ENCODE measurements at regions not wholly inside any gene's neighbourhood (a gene's known extent, or its start where the extent isn't known, plus 50 kb on each side); places are given as distances from the start of the nearest gene placed in this dataset.

DNA sequence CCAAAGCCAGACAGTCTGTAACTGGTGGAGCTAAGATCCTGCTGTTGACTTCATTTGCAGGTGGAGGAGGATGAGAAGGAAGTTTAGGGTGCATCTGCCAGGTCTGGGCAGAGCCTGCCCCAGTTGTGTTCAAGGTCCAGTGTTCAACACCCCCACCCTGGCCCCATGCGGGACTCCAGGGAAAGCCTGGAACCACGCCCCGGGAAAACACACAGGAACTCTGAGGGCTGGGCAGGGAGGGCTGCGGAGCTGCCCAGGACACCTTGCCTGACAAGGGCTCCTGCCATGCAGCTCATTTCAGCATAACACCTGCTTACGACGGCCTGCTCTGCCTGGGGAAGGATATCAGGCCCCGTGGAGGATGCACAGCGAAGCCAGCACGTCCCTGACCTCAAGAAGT is 286.3 kb downstream of the XXYLT1 start:
- DNase-seq, result no peak
- H3K27ac ChIP-seq (ENCODE audit: low read depth in 2 of 2, low read length in 1 of 2), result no peak overlapping the region
- ChIA-PET POLR2A (interaction anchor here (0.6 kb wide), 1 partner anchor 234 kb away, joined by 3 read pairs; no protein-coding TSS in a partner anchor), CTCF (interaction anchor here (1.0 to 2.3 kb wide), 3 partner anchors 11 to 302 kb away, joined by 3 to 5 read pairs (median 3); no protein-coding TSS in a partner anchor)
- H3K4me2 ChIP-seq, result no peak overlapping the region
- H3K4me1 ChIP-seq (ENCODE audit: control insufficient read depth in 1 of 2, insufficient read depth in 2 of 2, low read depth in 1 of 2, low read length in 1 of 2), result peaks cover 0 to 13% of the 10 kb centered on the region in 2 experiments; a peak in 1 of 4 replicates
- H3K4me3 ChIP-seq (ENCODE audit: low read depth in 2 of 2, low read length in 1 of 2), result no peak overlapping the region
- TF ChIP-seq, protein P1, sequence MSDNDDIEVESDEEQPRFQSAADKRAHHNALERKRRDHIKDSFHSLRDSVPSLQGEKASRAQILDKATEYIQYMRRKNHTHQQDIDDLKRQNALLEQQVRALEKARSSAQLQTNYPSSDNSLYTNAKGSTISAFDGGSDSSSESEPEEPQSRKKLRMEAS (IDR thresholded peaks at IDR 0.05; ENCODE audit: low read depth), result no peak
- TF ChIP-seq MXI1 (IDR thresholded peaks at IDR 0.05; ENCODE audit: low read depth, low read length) (no peak), SIN3A (IDR thresholded peaks at IDR 0.05; ENCODE audit: borderline replicate concordance, low read depth, low read length) (no peak), TEAD4 (IDR thresholded peaks at IDR 0.05; ENCODE audit: borderline replicate concordance, insufficient read depth) (no peak), EP300 (IDR thresholded peaks at IDR 0.05; ENCODE audit: borderline replicate concordance in 1 of 2, low read depth in 1 of 2, low read length in 1 of 2) (no peak), SMC3 (IDR thresholded peaks at IDR 0.05; ENCODE audit: low read depth, low read length) (no peak), TCF12 (IDR thresholded peaks at IDR 0.05) (no peak), RXRA (IDR thresholded peaks at IDR 0.05; ENCODE audit: borderline replicate concordance, low read depth) (no peak), RFX5 (IDR thresholded peaks at IDR 0.05; ENCODE audit: low read length) (no peak)
- H3K9me3 ChIP-seq, result no peaks in the 10 kb centered on the region
- no peak overlapping the region for H3K9ac ChIP-seq
- no peak overlapping the region for H2AFZ ChIP-seq (ENCODE audit: low read depth)
- no peaks in the 10 kb centered on the region for H3K36me3 ChIP-seq (replicated peaks in 1 of 2; ENCODE audit: control insufficient read depth in 1 of 2, insufficient read depth in 2 of 2, low read length in 1 of 2)
- no peaks in the 10 kb centered on the region for H3K9me2 ChIP-seq
- H3F3A ChIP-seq (replicated peaks; ENCODE audit: insufficient read depth), result no peaks in the 10 kb centered on the region
- H4K20me1 ChIP-seq (ENCODE audit: insufficient read depth), result no peaks in the 10 kb centered on the region
- H3K79me2 ChIP-seq (ENCODE audit: insufficient read depth), result no peaks in the 10 kb centered on the region
- H3K27me3 ChIP-seq (ENCODE audit: insufficient read depth), result no peaks in the 10 kb centered on the region
- no CpG with 5 or more reads among the region's 9 CpGs for WGBS (ENCODE audit: low lambda C conversion rate)

DNA sequence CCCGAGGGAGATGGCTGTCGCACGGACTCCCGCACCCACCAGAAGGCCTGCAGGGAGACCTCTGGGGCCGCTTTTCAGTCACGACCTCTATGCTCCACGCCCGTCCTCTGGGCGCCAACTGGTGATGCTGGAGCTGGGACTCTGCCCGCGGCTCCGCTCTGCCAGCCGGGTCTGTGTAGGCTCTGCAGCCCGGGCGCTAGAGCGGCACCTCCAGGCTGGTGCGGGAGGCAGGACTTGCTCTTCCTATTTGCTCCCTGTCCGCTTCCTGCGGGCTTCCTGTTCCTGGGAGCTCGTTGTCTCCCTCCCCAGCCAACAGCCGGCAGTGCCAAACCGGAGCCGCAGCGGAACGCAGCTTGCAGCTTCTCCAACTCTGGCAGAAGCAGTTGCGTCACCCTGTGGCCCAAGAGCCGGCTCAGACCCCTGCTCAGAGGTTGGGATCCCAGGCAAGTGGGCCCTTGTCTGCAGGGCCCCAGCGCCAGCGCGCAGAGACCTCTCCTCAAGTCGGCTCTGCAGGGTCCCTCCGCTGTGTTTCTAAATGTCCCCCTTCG is 285.9 kb downstream of the XXYLT1 start:
- Histone ChIP-seq H3K27me3 (ENCODE audit: insufficient read depth) (no peaks in the 10 kb centered on the region), H3K9me2 (no peaks in the 10 kb centered on the region), H3K79me2 (ENCODE audit: insufficient read depth) (no peaks in the 10 kb centered on the region), H4K20me1 (ENCODE audit: insufficient read depth) (no peaks in the 10 kb centered on the region), H3K4me1 (ENCODE audit: control insufficient read depth in 1 of 2, insufficient read depth in 2 of 2, low read depth in 1 of 2, low read length in 1 of 2) (peaks cover 0 to 13% of the 10 kb centered on the region in 2 experiments; a peak in 1 of 4 replicates), H3K9me3 (no peaks in the 10 kb centered on the region), H3K27ac (ENCODE audit: low read depth in 2 of 2, low read length in 1 of 2) (no peak overlapping the region), H2AFZ (ENCODE audit: low read depth) (no peak overlapping the region), H3F3A (replicated peaks; ENCODE audit: insufficient read depth) (no peaks in the 10 kb centered on the region), H3K36me3 (replicated peaks in 1 of 2; ENCODE audit: control insufficient read depth in 1 of 2, insufficient read depth in 2 of 2, low read length in 1 of 2) (no peaks in the 10 kb centered on the region), H3K4me2 (no peak overlapping the region), H3K9ac (no peak overlapping the region), H3K4me3 (ENCODE audit: low read depth in 2 of 2, low read length in 1 of 2) (no peak overlapping the region)
- ChIA-PET CTCF (interaction anchor here (0.8 to 2.3 kb wide), 3 partner anchors 10 to 303 kb away, joined by 3 to 5 read pairs (median 3); no protein-coding TSS in a partner anchor), POLR2A (no interaction called here)
- DNase-seq, result no peak
- 90% methylated on average over 14 of the region's 33 CpGs for WGBS (ENCODE audit: low lambda C conversion rate)
- TF ChIP-seq MEF2A (IDR thresholded peaks at IDR 0.05; ENCODE audit: borderline replicate concordance, low read depth) (no peak), GATA2 (CRISPR knock-in tag; IDR thresholded peaks at IDR 0.05) (no peak), TCF12 (IDR thresholded peaks at IDR 0.05) (no peak), SMC3 (IDR thresholded peaks at IDR 0.05; ENCODE audit: low read depth, low read length) (no peak), TAF1 (IDR thresholded peaks at IDR 0.05; ENCODE audit: borderline replicate concordance, low read depth, low read length) (no peak), FOXJ3 (CRISPR knock-in tag; IDR thresholded peaks at IDR 0.05) (no peak), RFX5 (IDR thresholded peaks at IDR 0.05; ENCODE audit: low read length) (no peak), NRF1 (IDR thresholded peaks at IDR 0.05; ENCODE audit: low read depth, low read length) (no peak), ELF1 (IDR thresholded peaks at IDR 0.05) (no peak), SIN3A (IDR thresholded peaks at IDR 0.05; ENCODE audit: borderline replicate concordance, low read depth, low read length) (no peak)
- TF ChIP-seq, protein P2, sequence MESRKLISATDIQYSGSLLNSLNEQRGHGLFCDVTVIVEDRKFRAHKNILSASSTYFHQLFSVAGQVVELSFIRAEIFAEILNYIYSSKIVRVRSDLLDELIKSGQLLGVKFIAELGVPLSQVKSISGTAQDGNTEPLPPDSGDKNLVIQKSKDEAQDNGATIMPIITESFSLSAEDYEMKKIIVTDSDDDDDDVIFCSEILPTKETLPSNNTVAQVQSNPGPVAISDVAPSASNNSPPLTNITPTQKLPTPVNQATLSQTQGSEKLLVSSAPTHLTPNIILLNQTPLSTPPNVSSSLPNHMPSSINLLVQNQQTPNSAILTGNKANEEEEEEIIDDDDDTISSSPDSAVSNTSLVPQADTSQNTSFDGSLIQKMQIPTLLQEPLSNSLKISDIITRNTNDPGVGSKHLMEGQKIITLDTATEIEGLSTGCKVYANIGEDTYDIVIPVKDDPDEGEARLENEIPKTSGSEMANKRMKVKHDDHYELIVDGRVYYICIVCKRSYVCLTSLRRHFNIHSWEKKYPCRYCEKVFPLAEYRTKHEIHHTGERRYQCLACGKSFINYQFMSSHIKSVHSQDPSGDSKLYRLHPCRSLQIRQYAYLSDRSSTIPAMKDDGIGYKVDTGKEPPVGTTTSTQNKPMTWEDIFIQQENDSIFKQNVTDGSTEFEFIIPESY (IDR thresholded peaks at IDR 0.05; ENCODE audit: borderline replicate concordance, low read depth), result no peak
- TF ChIP-seq, protein P1 (IDR thresholded peaks at IDR 0.05; ENCODE audit: low read depth), result no peak
- TF ChIP-seq, protein P3, sequence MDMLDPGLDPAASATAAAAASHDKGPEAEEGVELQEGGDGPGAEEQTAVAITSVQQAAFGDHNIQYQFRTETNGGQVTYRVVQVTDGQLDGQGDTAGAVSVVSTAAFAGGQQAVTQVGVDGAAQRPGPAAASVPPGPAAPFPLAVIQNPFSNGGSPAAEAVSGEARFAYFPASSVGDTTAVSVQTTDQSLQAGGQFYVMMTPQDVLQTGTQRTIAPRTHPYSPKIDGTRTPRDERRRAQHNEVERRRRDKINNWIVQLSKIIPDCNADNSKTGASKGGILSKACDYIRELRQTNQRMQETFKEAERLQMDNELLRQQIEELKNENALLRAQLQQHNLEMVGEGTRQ (IDR thresholded peaks at IDR 0.05; ENCODE audit: borderline replicate concordance, low read depth, low read length), result no peak
- TF ChIP-seq, protein P4, sequence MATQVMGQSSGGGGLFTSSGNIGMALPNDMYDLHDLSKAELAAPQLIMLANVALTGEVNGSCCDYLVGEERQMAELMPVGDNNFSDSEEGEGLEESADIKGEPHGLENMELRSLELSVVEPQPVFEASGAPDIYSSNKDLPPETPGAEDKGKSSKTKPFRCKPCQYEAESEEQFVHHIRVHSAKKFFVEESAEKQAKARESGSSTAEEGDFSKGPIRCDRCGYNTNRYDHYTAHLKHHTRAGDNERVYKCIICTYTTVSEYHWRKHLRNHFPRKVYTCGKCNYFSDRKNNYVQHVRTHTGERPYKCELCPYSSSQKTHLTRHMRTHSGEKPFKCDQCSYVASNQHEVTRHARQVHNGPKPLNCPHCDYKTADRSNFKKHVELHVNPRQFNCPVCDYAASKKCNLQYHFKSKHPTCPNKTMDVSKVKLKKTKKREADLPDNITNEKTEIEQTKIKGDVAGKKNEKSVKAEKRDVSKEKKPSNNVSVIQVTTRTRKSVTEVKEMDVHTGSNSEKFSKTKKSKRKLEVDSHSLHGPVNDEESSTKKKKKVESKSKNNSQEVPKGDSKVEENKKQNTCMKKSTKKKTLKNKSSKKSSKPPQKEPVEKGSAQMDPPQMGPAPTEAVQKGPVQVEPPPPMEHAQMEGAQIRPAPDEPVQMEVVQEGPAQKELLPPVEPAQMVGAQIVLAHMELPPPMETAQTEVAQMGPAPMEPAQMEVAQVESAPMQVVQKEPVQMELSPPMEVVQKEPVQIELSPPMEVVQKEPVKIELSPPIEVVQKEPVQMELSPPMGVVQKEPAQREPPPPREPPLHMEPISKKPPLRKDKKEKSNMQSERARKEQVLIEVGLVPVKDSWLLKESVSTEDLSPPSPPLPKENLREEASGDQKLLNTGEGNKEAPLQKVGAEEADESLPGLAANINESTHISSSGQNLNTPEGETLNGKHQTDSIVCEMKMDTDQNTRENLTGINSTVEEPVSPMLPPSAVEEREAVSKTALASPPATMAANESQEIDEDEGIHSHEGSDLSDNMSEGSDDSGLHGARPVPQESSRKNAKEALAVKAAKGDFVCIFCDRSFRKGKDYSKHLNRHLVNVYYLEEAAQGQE (IDR thresholded peaks at IDR 0.05; ENCODE audit: low read depth, low read length), result no peak
- TF ChIP-seq, protein P5, sequence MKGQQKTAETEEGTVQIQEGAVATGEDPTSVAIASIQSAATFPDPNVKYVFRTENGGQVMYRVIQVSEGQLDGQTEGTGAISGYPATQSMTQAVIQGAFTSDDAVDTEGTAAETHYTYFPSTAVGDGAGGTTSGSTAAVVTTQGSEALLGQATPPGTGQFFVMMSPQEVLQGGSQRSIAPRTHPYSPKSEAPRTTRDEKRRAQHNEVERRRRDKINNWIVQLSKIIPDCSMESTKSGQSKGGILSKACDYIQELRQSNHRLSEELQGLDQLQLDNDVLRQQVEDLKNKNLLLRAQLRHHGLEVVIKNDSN (IDR thresholded peaks at IDR 0.05; ENCODE audit: borderline replicate concordance, low read depth), result no peak
